ENCODE measurements at regions not wholly inside any gene's neighbourhood (a gene's known extent, or its start where the extent isn't known, plus 50 kb on each side); places are given as distances from the start of the nearest gene placed in this dataset.
A peak's percentile ranks its signal among the peaks of the same experiment; 100 is the strongest.

DNA sequence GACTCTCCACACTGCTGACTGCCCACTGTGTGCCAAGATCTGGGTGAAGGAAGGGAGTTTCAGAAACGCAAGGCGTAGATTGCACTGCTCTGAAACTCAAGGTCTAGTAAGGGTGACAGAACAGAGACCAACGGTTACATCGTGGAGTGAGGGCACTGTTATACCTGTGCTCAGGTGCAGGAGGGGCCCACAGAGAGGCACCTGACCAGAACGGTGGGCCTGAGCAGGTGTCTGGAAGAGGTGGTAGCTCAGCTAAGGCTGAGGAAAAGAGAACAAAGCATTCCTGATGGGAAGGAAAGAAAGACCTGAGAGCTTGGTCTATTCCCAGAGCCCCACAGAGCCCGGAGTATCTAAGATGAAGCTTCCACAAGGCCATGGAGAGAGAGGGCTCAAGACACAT is 267.2 kb downstream of the MED10 start:
- no peak for TF ChIP-seq CTCF (IDR thresholded peaks at IDR 0.05; ENCODE audit: insufficient read depth, low read depth, low read length, missing control alignments)
- DNase-seq (ENCODE audit: low read depth), result no peak
- H3K4me3 ChIP-seq (ENCODE audit: low read depth, low read length), result no peak overlapping the region

DNA sequence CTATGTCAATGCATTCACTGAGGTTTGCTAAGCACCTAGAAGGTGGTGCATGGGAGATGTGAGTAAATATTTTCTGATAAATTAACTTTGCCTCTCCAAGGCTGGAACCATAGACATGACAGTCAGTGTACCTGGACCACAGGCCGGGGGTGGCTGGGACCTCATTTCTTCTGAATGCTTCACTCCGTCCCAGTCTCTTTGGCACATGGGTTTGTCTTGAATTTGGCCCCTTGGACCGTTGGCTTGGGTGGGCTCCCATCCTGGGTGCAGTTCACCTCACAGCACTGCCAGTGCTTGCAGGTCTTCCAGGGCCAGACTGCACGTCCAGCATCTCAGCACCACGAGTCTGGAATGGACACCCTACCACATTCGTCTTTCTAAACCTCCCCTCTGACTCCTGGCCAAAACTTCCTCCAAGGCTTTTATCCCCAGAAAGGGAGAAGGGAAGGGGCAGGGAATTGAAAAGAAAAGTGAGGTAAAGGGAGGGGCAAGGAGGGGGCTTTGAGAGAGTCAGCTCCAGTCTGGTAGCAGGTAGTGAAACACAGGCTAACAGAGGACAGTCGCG is 267.8 kb downstream of the MED10 start:
- no peak for TF ChIP-seq CTCF (IDR thresholded peaks at IDR 0.05; ENCODE audit: insufficient read depth, low read depth, low read length, missing control alignments)
- no peak for DNase-seq (ENCODE audit: low read depth)
- H3K4me3 ChIP-seq (ENCODE audit: low read depth, low read length), result no peak overlapping the region

DNA sequence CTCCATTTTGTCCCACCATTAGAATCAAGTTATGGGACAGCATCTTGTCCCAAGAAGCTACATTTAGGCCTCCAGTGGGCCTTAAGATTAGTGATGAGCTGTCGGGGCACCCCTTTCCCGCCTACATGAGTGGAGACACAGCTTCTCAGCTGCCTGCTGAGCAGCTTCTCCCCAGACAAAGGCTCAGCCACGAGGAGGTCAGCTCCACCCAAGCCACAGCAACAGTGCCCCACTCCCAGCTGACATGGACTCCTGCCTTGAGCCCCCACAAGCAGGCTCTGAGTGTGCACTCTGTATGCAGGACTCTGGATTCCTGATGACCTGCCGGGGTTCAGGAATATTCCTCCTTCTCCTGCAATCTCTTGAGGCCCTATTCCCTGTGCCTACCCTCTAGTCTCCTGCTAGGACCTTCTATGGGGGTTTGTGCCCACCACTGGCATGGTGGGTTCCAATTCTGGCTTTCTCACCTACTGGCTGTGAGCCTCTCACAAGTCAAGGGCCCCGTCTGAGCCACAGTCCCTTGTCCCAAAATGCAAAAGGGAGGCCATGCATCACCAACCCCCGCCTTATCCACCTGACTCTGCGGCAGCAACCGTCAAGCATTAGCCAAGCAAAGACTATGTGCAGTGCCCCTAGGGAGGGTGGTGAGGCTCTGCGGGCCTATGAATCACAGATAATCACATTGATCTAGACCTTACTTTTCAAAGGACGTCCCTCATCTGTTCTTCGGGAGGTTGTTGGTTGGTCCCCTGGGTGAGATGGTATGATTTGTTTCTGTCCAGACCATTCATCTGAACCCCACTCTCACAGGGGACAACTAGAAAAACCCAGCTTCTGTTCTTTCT is 269.1 kb downstream of the MED10 start:
- peak; percentile 4 for DNase-seq (ENCODE audit: low read depth)
- H3K4me3 ChIP-seq (ENCODE audit: low read depth, low read length), result no peak overlapping the region
- TF ChIP-seq CTCF (IDR thresholded peaks at IDR 0.05; ENCODE audit: insufficient read depth, low read depth, low read length, missing control alignments), result no peak

DNA sequence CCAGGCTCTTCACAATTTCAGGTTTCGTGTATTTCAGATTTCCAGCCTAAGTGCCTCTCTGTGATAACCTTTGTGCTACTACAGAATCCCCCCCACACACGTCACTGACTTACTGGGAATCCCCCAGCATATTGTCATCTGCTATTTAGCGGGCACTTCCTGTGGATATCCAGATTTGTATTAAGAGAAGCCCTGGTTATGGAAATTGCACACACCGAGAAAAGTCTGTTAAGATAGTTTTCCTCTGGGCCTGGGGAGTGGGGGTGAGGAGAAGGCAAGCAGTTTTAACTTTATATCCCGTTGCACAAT is 269.9 kb downstream of the MED10 start:
- TF ChIP-seq CTCF (IDR thresholded peaks at IDR 0.05; ENCODE audit: insufficient read depth, low read depth, low read length, missing control alignments), result no peak

GRCh38 chr5:6107675-6108539 is 270.4 kb downstream of the MED10 start:
- H3K4me3 ChIP-seq (ENCODE audit: low read depth, low read length), result no peak overlapping the region
- no peak for DNase-seq (ENCODE audit: low read depth)
- TF ChIP-seq CTCF (IDR thresholded peaks at IDR 0.05; ENCODE audit: insufficient read depth, low read depth, low read length, missing control alignments), result no peak

More for the DNA sequence above, 269.9 kb downstream of the MED10 start:
- no peak overlapping the region for H3K4me3 ChIP-seq (ENCODE audit: low read depth, low read length)
- peak; percentile 38 for DNase-seq (ENCODE audit: low read depth)

DNA sequence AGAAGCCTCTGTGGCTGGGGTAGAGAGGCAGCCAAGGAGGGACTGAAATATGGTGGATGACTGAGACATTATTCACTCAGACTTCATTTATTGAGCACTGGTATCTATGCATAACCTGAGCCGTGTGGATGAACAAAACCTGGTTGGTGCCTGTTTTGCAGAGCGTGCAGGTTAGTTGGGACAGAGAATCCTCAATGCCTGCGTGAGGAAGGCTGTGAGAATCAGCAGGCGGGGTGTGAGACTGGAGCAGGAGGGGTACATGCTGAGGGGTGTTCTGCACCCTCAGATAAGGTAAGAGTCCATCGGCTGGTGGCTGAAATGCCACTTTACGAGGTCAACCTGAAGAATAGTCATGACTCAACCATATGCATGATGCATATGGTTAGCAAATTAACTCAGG is 271.6 kb downstream of the MED10 start:
- H3K4me3 ChIP-seq (ENCODE audit: low read depth, low read length), result no peak overlapping the region
- DNase-seq (ENCODE audit: low read depth), result no peak

More for the DNA sequence above, 271.6 kb downstream of the MED10 start:
- no peak for TF ChIP-seq CTCF (IDR thresholded peaks at IDR 0.05; ENCODE audit: insufficient read depth, low read depth, low read length, missing control alignments)
